ENCODE measurements at regions not wholly inside any gene's neighbourhood (a gene's known extent, or its start where the extent isn't known, plus 50 kb on each side); places are given as distances from the start of the nearest gene placed in this dataset.

DNA sequence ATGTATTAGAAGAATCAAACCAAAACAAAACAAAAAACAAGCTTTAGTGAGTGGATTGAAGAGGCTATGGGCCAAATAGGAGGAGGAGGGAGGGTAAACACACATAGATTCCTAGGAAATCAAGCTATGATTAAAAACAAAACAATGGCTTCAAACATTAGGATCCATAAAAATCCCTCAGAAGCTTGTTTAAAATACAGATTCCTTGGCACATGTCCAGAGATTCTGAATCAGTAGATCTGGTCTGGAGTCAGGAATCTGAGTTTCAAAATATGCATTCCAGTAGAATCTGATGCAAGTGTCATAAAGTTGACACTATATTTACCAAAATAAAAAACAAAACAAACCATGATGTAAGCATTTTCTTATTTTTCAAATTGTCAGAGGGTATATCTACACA is 692.8 kb upstream of the SGCG start:
- Histone ChIP-seq H3K4me3 (ENCODE audit: control insufficient read depth in 1 of 7, extremely low read depth in 1 of 7, insufficient read depth in 4 of 7, low read depth in 2 of 7, low read length in 6 of 7) (no peak overlapping the region), H3K27me3 (replicated peaks in 2 of 5; ENCODE audit: control insufficient read depth in 4 of 5, insufficient read depth in 5 of 5, low read length in 4 of 5) (no peaks in the 10 kb centered on the region), H3K27ac (ENCODE audit: insufficient read depth in 1 of 2, low read depth in 1 of 2, low read length in 2 of 2, poor library complexity in 1 of 2, severe bottlenecking in 2 of 2) (no peak overlapping the region), H3K36me3 (ENCODE audit: control insufficient read depth in 4 of 4, insufficient read depth in 4 of 4, low read length in 3 of 4) (no peaks in the 10 kb centered on the region), H3K9me3 (ENCODE audit: control extremely low read depth in 1 of 5, control insufficient read depth in 4 of 5, insufficient read depth in 2 of 5, low read depth in 1 of 5, low read length in 4 of 5) (no peaks in the 10 kb centered on the region), H3K4me1 (ENCODE audit: control extremely low read depth in 1 of 4, control insufficient read depth in 4 of 4, insufficient read depth in 4 of 4, low read length in 3 of 4) (no peaks in the 10 kb centered on the region)
- POLR2A ChIA-PET, result no interaction called here
- CTCF ChIA-PET, result no interaction called here
- DNase-seq, result no peak

DNA sequence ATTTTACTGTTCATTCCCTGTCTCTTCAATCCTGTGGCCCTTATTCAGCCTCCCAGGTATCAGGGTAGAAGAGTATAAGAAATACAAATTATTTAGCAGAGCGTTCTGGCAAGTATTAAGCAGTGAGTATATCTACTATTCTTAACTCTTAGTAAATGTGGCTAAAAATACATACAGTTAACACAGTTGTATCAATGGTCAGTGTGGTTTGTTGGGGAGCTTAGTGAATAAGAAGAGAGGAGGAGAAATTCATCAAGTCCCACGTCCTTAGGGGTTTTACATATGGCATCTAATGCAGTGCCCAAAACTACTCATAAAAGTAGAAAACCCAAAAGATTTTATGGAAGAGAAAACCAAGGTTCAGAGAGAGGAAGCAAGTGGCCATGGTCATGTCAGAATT is 691.0 kb upstream of the SGCG start:
- WGBS (ENCODE audit: insufficient coverage), result no CpG with 5 or more reads among the region's 2 CpGs
- H3K27me3 ChIP-seq (replicated peaks in 2 of 5; ENCODE audit: control insufficient read depth in 4 of 5, insufficient read depth in 5 of 5, low read length in 4 of 5), result no peaks in the 10 kb centered on the region
- no peak overlapping the region for H3K27ac ChIP-seq (ENCODE audit: insufficient read depth in 1 of 2, low read depth in 1 of 2, low read length in 2 of 2, poor library complexity in 1 of 2, severe bottlenecking in 2 of 2)
- no peaks in the 10 kb centered on the region for H3K9me3 ChIP-seq (ENCODE audit: control extremely low read depth in 1 of 5, control insufficient read depth in 4 of 5, insufficient read depth in 2 of 5, low read depth in 1 of 5, low read length in 4 of 5)
- no peak for DNase-seq
- CTCF ChIA-PET, result no interaction called here
- no peak overlapping the region for H3K4me3 ChIP-seq (ENCODE audit: control insufficient read depth in 1 of 7, extremely low read depth in 1 of 7, insufficient read depth in 4 of 7, low read depth in 2 of 7, low read length in 6 of 7)
- H3K36me3 ChIP-seq (ENCODE audit: control insufficient read depth in 4 of 4, insufficient read depth in 4 of 4, low read length in 3 of 4), result no peaks in the 10 kb centered on the region
- H3K4me1 ChIP-seq (ENCODE audit: control extremely low read depth in 1 of 4, control insufficient read depth in 4 of 4, insufficient read depth in 4 of 4, low read length in 3 of 4), result no peaks in the 10 kb centered on the region
- POLR2A ChIA-PET, result no interaction called here

DNA sequence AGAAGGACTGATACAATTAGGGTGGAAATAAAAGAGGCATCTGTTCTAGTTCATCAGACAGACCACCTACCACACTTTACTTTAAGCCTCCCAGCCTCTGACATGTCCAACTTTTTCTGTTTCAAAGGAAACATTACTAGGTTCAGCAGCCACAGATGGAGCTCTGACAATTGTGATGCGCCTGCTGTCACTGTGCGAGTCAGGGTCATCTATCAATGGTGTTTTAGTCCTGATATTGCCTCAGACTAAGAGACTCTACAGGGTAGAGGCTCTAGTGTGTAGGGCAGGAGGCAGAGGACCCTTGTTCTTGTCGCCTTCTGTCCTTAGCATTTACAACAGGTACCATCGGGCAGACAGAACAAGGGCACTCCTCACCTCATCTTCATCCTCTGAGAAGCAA is 685.0 kb upstream of the SGCG start:
- 94% methylated on average over 3 of the region's 4 CpGs for WGBS (ENCODE audit: insufficient coverage)
- no peak overlapping the region for H3K4me3 ChIP-seq (ENCODE audit: control insufficient read depth in 1 of 7, extremely low read depth in 1 of 7, insufficient read depth in 4 of 7, low read depth in 2 of 7, low read length in 6 of 7)
- H3K27me3 ChIP-seq (replicated peaks in 2 of 5; ENCODE audit: control insufficient read depth in 4 of 5, insufficient read depth in 5 of 5, low read length in 4 of 5), result no peaks in the 10 kb centered on the region
- no peaks in the 10 kb centered on the region for H3K4me1 ChIP-seq (ENCODE audit: control extremely low read depth in 1 of 4, control insufficient read depth in 4 of 4, insufficient read depth in 4 of 4, low read length in 3 of 4)
- CTCF ChIA-PET, result no interaction called here
- no peaks in the 10 kb centered on the region for H3K36me3 ChIP-seq (ENCODE audit: control insufficient read depth in 4 of 4, insufficient read depth in 4 of 4, low read length in 3 of 4)
- H3K27ac ChIP-seq (ENCODE audit: insufficient read depth in 1 of 2, low read depth in 1 of 2, low read length in 2 of 2, poor library complexity in 1 of 2, severe bottlenecking in 2 of 2), result no peak overlapping the region
- no peaks in the 10 kb centered on the region for H3K9me3 ChIP-seq (ENCODE audit: control extremely low read depth in 1 of 5, control insufficient read depth in 4 of 5, insufficient read depth in 2 of 5, low read depth in 1 of 5, low read length in 4 of 5)
- DNase-seq, result no peak
- POLR2A ChIA-PET, result no interaction called here

DNA sequence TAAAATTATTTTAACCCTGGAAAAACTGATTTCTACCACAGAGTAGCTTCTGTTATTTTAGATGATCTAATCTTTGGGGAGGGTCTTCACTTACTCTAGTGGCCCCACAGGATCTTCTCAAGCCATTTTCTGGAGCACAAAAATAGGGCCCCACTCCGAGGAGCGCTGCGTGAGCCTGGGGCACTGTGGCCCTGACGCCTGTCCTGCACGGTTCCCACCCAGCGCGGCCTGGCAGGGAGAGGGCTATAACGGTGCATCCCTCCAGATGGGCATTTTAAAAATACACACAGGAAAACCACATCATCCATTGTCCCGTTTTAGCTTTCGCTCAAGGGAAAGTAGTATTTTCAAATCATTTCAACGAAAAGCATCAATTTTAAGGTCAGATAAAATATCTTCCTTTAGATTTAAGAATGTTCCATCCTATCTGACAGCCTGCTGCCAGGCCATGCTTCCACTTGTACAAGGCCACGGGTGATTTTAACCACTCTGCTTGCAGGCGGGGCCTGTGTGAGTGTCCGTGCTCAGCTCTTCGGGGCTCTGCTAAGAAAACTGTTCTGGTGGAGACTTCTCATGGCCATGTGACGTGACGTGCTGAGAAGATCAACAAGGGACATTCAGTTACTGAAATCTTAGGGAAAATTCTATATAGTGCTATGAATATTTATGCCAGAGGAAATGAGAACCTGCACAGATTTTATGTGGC is 683.8 kb upstream of the SGCG start:
- Histone ChIP-seq H3K4me1 (ENCODE audit: control extremely low read depth in 1 of 4, control insufficient read depth in 4 of 4, insufficient read depth in 4 of 4, low read length in 3 of 4) (no peaks in the 10 kb centered on the region), H3K27me3 (replicated peaks in 2 of 5; ENCODE audit: control insufficient read depth in 4 of 5, insufficient read depth in 5 of 5, low read length in 4 of 5) (no peaks in the 10 kb centered on the region), H3K27ac (ENCODE audit: insufficient read depth in 1 of 2, low read depth in 1 of 2, low read length in 2 of 2, poor library complexity in 1 of 2, severe bottlenecking in 2 of 2) (no peak overlapping the region), H3K9me3 (ENCODE audit: control extremely low read depth in 1 of 5, control insufficient read depth in 4 of 5, insufficient read depth in 2 of 5, low read depth in 1 of 5, low read length in 4 of 5) (no peaks in the 10 kb centered on the region), H3K36me3 (ENCODE audit: control insufficient read depth in 4 of 4, insufficient read depth in 4 of 4, low read length in 3 of 4) (no peaks in the 10 kb centered on the region), H3K4me3 (ENCODE audit: control insufficient read depth in 1 of 7, extremely low read depth in 1 of 7, insufficient read depth in 4 of 7, low read depth in 2 of 7, low read length in 6 of 7) (no peak overlapping the region)
- POLR2A ChIA-PET, result no interaction called here
- DNase-seq, result no peak
- CTCF ChIA-PET, result no interaction called here
- WGBS (ENCODE audit: insufficient coverage), result 73% methylated on average over 17 of the region's 17 CpGs

DNA sequence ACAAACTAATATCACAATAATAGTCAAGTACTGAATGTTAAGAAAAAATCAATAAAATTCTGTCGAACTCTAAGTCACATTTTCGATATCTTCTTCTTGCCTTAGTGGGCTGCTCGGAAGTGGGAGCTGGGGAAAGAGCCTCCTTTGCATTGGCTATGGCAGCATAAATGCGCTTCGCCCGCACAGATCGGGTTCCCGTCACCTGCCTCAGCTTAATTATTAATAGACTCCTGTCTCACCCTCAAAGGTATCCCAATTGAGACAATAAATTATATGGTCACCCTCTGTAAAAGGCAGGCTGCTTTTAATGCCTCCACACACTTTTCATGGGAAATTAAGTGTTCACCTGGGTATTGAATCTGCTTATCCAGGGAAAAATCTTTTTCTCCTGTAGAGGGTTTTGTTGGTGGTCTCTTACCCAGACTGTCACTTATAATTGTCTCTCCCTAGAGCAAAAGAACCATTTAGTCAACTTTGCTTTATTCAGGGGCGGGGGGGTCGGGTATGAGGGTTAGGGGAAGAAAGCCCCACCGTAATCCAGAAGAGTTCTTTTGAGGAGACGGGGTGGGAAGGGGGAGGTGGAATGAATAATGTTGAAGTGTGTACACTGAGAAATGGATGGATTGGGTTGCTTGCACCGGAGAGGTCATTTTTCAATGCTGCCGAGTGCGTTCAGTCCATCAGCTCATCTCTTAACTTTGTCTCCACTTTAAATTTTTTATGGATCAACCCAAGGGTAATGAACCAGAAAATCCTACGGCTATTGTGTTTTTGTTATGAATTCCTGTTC is 682.6 kb upstream of the SGCG start:
- H3K4me1 ChIP-seq (ENCODE audit: control extremely low read depth in 1 of 4, control insufficient read depth in 4 of 4, insufficient read depth in 4 of 4, low read length in 3 of 4), result no peaks in the 10 kb centered on the region
- ChIA-PET POLR2A (no interaction called here), CTCF (no interaction called here)
- DNase-seq, result no peak
- H3K27ac ChIP-seq (ENCODE audit: insufficient read depth in 1 of 2, low read depth in 1 of 2, low read length in 2 of 2, poor library complexity in 1 of 2, severe bottlenecking in 2 of 2), result no peak overlapping the region
- no peaks in the 10 kb centered on the region for H3K27me3 ChIP-seq (replicated peaks in 2 of 5; ENCODE audit: control insufficient read depth in 4 of 5, insufficient read depth in 5 of 5, low read length in 4 of 5)
- 96% methylated on average over 11 of the region's 16 CpGs for WGBS (ENCODE audit: insufficient coverage)
- no peaks in the 10 kb centered on the region for H3K9me3 ChIP-seq (ENCODE audit: control extremely low read depth in 1 of 5, control insufficient read depth in 4 of 5, insufficient read depth in 2 of 5, low read depth in 1 of 5, low read length in 4 of 5)
- no peaks in the 10 kb centered on the region for H3K36me3 ChIP-seq (ENCODE audit: control insufficient read depth in 4 of 4, insufficient read depth in 4 of 4, low read length in 3 of 4)
- H3K4me3 ChIP-seq (ENCODE audit: control insufficient read depth in 1 of 7, extremely low read depth in 1 of 7, insufficient read depth in 4 of 7, low read depth in 2 of 7, low read length in 6 of 7), result no peak overlapping the region

DNA sequence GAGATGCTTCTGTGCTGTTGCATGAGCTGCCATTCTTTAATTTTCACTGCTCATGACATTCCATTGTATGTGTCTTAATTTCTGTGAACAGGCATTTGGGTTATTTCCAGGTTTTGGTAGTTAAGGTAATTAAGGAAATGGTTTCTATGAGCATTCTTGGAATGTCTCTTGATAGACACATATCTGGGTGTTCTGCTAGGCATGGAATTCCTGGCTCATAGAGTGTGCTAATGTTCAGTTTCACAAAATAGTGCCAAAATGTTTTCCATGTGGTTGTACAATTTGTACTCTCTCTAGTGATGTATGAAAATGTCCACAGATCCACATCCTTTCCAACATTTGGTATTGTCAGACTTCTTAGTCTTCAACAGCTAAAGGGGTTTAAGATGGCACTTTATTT is 680.9 kb upstream of the SGCG start:
- Histone ChIP-seq H3K27ac (ENCODE audit: insufficient read depth in 1 of 2, low read depth in 1 of 2, low read length in 2 of 2, poor library complexity in 1 of 2, severe bottlenecking in 2 of 2) (no peak overlapping the region), H3K27me3 (replicated peaks in 2 of 5; ENCODE audit: control insufficient read depth in 4 of 5, insufficient read depth in 5 of 5, low read length in 4 of 5) (no peaks in the 10 kb centered on the region), H3K4me1 (ENCODE audit: control extremely low read depth in 1 of 4, control insufficient read depth in 4 of 4, insufficient read depth in 4 of 4, low read length in 3 of 4) (no peaks in the 10 kb centered on the region), H3K9me3 (ENCODE audit: control extremely low read depth in 1 of 5, control insufficient read depth in 4 of 5, insufficient read depth in 2 of 5, low read depth in 1 of 5, low read length in 4 of 5) (no peaks in the 10 kb centered on the region), H3K4me3 (ENCODE audit: control insufficient read depth in 1 of 7, extremely low read depth in 1 of 7, insufficient read depth in 4 of 7, low read depth in 2 of 7, low read length in 6 of 7) (no peak overlapping the region), H3K36me3 (ENCODE audit: control insufficient read depth in 4 of 4, insufficient read depth in 4 of 4, low read length in 3 of 4) (no peaks in the 10 kb centered on the region)
- CTCF ChIA-PET, result no interaction called here
- no peak for DNase-seq
- POLR2A ChIA-PET, result no interaction called here

DNA sequence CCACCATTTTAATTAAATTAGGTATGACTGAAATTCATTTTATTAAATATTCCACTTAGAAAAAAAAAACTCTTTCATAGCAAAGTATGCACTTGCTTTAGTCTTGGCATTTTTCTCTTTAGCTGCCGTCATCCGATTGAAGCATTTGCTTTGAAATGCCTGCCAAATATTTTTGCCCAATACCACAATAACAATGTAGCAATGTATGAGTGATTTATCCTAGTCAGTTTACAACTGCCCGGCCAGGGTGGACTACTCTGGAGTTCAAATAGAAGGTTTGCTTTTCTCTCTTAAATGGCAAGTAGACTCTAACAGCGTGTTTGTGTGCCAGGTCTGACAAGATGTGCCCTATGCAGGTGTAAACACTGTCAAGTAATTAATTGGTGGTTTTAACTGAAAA is 675.3 kb upstream of the SGCG start:
- Histone ChIP-seq H3K36me3 (ENCODE audit: control insufficient read depth in 4 of 4, insufficient read depth in 4 of 4, low read length in 3 of 4) (no peaks in the 10 kb centered on the region), H3K4me1 (ENCODE audit: control extremely low read depth in 1 of 4, control insufficient read depth in 4 of 4, insufficient read depth in 4 of 4, low read length in 3 of 4) (no peaks in the 10 kb centered on the region), H3K4me3 (ENCODE audit: control insufficient read depth in 1 of 7, extremely low read depth in 1 of 7, insufficient read depth in 4 of 7, low read depth in 2 of 7, low read length in 6 of 7) (no peak overlapping the region), H3K27me3 (replicated peaks in 2 of 5; ENCODE audit: control insufficient read depth in 4 of 5, insufficient read depth in 5 of 5, low read length in 4 of 5) (no peaks in the 10 kb centered on the region), H3K27ac (ENCODE audit: insufficient read depth in 1 of 2, low read depth in 1 of 2, low read length in 2 of 2, poor library complexity in 1 of 2, severe bottlenecking in 2 of 2) (no peak overlapping the region), H3K9me3 (ENCODE audit: control extremely low read depth in 1 of 5, control insufficient read depth in 4 of 5, insufficient read depth in 2 of 5, low read depth in 1 of 5, low read length in 4 of 5) (no peaks in the 10 kb centered on the region)
- CTCF ChIA-PET, result no interaction called here
- POLR2A ChIA-PET, result no interaction called here
- DNase-seq, result no peak
- WGBS (ENCODE audit: insufficient coverage), result 92% methylated on average over 2 of the region's 4 CpGs

Measured in common myeloid progenitor, CD34-positive (primary cell).